ENCODE measurements at regions not wholly inside any gene's neighbourhood (a gene's known extent, or its start where the extent isn't known, plus 50 kb on each side); places are given as distances from the start of the nearest gene placed in this dataset.

DNA sequence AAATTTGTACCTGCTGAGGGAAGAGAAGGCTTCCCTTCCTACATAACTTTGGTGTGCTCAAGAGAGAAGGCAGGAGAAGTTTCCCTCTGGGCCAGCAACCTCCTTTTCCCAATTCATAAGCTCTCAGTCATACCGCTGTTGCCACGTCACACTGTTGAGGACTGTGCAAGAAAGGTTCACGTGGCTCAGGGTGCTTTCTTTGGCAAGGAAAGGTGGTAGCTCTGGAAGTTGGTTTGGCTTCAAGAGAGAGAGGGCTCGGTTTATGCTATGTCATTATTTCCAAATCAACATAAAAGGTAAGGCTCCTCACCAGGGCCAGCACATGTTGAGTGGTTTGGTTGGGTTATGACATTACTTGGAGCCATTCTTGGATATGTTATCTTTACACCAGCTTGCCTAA lies 77.3 kb downstream of the TNFSF18 start (continued):
- TF ChIP-seq EZH2phosphoT487 (IDR thresholded peaks at IDR 0.05; ENCODE audit: borderline replicate concordance) = no peak
- TF ChIP-seq, protein P1, sequence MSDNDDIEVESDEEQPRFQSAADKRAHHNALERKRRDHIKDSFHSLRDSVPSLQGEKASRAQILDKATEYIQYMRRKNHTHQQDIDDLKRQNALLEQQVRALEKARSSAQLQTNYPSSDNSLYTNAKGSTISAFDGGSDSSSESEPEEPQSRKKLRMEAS (IDR thresholded peaks at IDR 0.05) = no peak
- TF ChIP-seq CEBPB (IDR thresholded peaks at IDR 0.05; ENCODE audit: low read depth) = no peak
- TF ChIP-seq YY1 (IDR thresholded peaks at IDR 0.05; ENCODE audit: extremely low read depth, insufficient replicate concordance, low read depth, low read length) = no peak
- no peak for TF ChIP-seq POLR2AphosphoS5 (IDR thresholded peaks at IDR 0.05; ENCODE audit: low read depth, low read length)

- no peak overlapping the region for H3K4me3 ChIP-seq (replicated peaks in 1 of 2; ENCODE audit: low read depth in 1 of 2, low read length in 2 of 2)
- H2AFZ ChIP-seq (ENCODE audit: low read depth, low read length, poor library complexity, severe bottlenecking) = peak overlapping the region; percentile 10
- H3K27ac ChIP-seq (ENCODE audit: low read depth, low read length) = no peak overlapping the region
- no peaks in the 10 kb centered on the region for H4K20me1 ChIP-seq (ENCODE audit: insufficient read depth)
- ChIA-PET CTCF (no interaction called here), POLR2A (no interaction called here), RAD21 (ENCODE audit: low non-redundant PET in 1 of 2, low total read pairs in 2 of 2, uncharacterized antibody in 2 of 2, unreplicated experiment in 2 of 2) (no interaction called here)
- intact Hi-C loops (cut with micrococcal nuclease) = no loop called here
- no peaks in the 10 kb centered on the region for H3K9me2 ChIP-seq (ENCODE audit: insufficient read depth)
- H3K4me2 ChIP-seq (ENCODE audit: low read length) = no peak overlapping the region
- H3K9me3 ChIP-seq (ENCODE audit: control insufficient read depth in 1 of 2, insufficient read depth in 1 of 2, low read depth in 1 of 2, low read length in 2 of 2) = no peaks in the 10 kb centered on the region
- no peaks in the 10 kb centered on the region for H3K79me2 ChIP-seq (ENCODE audit: insufficient read depth, low read length)
- no peaks in the 10 kb centered on the region for H3K27me3 ChIP-seq (ENCODE audit: insufficient read depth, low read length)
- ATAC-seq = no peak
- BruUV-seq (replicated peaks) = no TSS peak
- H3K36me3 ChIP-seq (ENCODE audit: control insufficient read depth in 1 of 2, insufficient read depth in 2 of 2, low read length in 2 of 2) = no peaks in the 10 kb centered on the region
- H3K9ac ChIP-seq (ENCODE audit: low read length) = no peak overlapping the region
- peaks cover 0 to 8% of the 10 kb centered on the region in 2 experiments; a peak in 1 of 4 replicates for H3K4me1 ChIP-seq (ENCODE audit: control insufficient read depth in 1 of 2, insufficient read depth in 2 of 2, low read length in 2 of 2)
- DNase-seq (ENCODE audit: low read depth, low spot score) = no peak
- no peak for TF ChIP-seq ZFX (IDR thresholded peaks at IDR 0.05)
- no peak for TF ChIP-seq RAD21 (IDR thresholded peaks at IDR 0.05; ENCODE audit: low read depth)
- TF ChIP-seq, protein P2, sequence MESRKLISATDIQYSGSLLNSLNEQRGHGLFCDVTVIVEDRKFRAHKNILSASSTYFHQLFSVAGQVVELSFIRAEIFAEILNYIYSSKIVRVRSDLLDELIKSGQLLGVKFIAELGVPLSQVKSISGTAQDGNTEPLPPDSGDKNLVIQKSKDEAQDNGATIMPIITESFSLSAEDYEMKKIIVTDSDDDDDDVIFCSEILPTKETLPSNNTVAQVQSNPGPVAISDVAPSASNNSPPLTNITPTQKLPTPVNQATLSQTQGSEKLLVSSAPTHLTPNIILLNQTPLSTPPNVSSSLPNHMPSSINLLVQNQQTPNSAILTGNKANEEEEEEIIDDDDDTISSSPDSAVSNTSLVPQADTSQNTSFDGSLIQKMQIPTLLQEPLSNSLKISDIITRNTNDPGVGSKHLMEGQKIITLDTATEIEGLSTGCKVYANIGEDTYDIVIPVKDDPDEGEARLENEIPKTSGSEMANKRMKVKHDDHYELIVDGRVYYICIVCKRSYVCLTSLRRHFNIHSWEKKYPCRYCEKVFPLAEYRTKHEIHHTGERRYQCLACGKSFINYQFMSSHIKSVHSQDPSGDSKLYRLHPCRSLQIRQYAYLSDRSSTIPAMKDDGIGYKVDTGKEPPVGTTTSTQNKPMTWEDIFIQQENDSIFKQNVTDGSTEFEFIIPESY (IDR thresholded peaks at IDR 0.05; ENCODE audit: extremely low read depth, insufficient replicate concordance, low read length) = no peak
- no peak for TF ChIP-seq POLR2A (IDR thresholded peaks at IDR 0.05; ENCODE audit: borderline replicate concordance, extremely low read depth, insufficient read depth, insufficient read length)
- TF ChIP-seq JUND (IDR thresholded peaks at IDR 0.05) = no peak
- TF ChIP-seq POLR2AphosphoS5 (IDR thresholded peaks at IDR 0.05; ENCODE audit: low read depth, low read length) = no peak
- no peak for TF ChIP-seq CEBPB (IDR thresholded peaks at IDR 0.05; ENCODE audit: low read depth)
- TF ChIP-seq, protein P3, sequence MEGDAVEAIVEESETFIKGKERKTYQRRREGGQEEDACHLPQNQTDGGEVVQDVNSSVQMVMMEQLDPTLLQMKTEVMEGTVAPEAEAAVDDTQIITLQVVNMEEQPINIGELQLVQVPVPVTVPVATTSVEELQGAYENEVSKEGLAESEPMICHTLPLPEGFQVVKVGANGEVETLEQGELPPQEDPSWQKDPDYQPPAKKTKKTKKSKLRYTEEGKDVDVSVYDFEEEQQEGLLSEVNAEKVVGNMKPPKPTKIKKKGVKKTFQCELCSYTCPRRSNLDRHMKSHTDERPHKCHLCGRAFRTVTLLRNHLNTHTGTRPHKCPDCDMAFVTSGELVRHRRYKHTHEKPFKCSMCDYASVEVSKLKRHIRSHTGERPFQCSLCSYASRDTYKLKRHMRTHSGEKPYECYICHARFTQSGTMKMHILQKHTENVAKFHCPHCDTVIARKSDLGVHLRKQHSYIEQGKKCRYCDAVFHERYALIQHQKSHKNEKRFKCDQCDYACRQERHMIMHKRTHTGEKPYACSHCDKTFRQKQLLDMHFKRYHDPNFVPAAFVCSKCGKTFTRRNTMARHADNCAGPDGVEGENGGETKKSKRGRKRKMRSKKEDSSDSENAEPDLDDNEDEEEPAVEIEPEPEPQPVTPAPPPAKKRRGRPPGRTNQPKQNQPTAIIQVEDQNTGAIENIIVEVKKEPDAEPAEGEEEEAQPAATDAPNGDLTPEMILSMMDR (IDR thresholded peaks at IDR 0.05 in 2 of 3, conservative IDR thresholded peaks at IDR 0.05 in 1 of 3; ENCODE audit: borderline replicate concordance in 1 of 3, insufficient read depth in 1 of 3, low read depth in 2 of 3, low read length in 2 of 3) = no peak
- TF ChIP-seq SIN3A (IDR thresholded peaks at IDR 0.05; ENCODE audit: low read depth) = no peak
- no peak for TF ChIP-seq ELF1 (IDR thresholded peaks at IDR 0.05; ENCODE audit: borderline replicate concordance, low read depth)
- TF ChIP-seq, protein P4, sequence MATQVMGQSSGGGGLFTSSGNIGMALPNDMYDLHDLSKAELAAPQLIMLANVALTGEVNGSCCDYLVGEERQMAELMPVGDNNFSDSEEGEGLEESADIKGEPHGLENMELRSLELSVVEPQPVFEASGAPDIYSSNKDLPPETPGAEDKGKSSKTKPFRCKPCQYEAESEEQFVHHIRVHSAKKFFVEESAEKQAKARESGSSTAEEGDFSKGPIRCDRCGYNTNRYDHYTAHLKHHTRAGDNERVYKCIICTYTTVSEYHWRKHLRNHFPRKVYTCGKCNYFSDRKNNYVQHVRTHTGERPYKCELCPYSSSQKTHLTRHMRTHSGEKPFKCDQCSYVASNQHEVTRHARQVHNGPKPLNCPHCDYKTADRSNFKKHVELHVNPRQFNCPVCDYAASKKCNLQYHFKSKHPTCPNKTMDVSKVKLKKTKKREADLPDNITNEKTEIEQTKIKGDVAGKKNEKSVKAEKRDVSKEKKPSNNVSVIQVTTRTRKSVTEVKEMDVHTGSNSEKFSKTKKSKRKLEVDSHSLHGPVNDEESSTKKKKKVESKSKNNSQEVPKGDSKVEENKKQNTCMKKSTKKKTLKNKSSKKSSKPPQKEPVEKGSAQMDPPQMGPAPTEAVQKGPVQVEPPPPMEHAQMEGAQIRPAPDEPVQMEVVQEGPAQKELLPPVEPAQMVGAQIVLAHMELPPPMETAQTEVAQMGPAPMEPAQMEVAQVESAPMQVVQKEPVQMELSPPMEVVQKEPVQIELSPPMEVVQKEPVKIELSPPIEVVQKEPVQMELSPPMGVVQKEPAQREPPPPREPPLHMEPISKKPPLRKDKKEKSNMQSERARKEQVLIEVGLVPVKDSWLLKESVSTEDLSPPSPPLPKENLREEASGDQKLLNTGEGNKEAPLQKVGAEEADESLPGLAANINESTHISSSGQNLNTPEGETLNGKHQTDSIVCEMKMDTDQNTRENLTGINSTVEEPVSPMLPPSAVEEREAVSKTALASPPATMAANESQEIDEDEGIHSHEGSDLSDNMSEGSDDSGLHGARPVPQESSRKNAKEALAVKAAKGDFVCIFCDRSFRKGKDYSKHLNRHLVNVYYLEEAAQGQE (IDR thresholded peaks at IDR 0.05; ENCODE audit: low read depth) = no peak
- no peak for TF ChIP-seq CBX3 (IDR thresholded peaks at IDR 0.05; ENCODE audit: low read depth)
- TF ChIP-seq TCF7L2 (IDR thresholded peaks at IDR 0.05; ENCODE audit: borderline replicate concordance, extremely low read depth, insufficient read depth, insufficient read length) = no peak
- TF ChIP-seq EZH2 (IDR thresholded peaks at IDR 0.05) = no peak
Measured at GRCh38 chr1:172976222-172977041, 74.3 kb downstream of the TNFSF18 start.
